OCI-M1 (cell line): ENCODE measurements at regions not wholly inside any gene's neighbourhood (a gene's known extent, or its start where the extent isn't known, plus 50 kb on each side); places are given as distances from the start of the nearest gene placed in this dataset.
"Not testable (repeated sequence)": the region's sequence is repeated elsewhere in the genome, so short reads cannot be mapped to it uniquely, and the experiment has no call there.

Experiments
- DNase-seq: peaks from one replicate; lab custom pipeline; 2025; lab: John Stamatoyannopoulos, UW

- no peak for DNase-seq
These were observed 163.5 kb upstream of the UGT8 start for GRCh38 chr4:114435116-114435515.

- no peak for DNase-seq
These were observed 155.8 kb upstream of the UGT8 start for GRCh38 chr4:114442856-114443255.

- DNase-seq: no peak
These were observed 154.4 kb upstream of the UGT8 start for GRCh38 chr4:114444211-114444610.

GRCh38 chr4:114447963-114448516 lies 150.6 kb upstream of the UGT8 start:
- DNase-seq: not testable (repeated sequence)

- DNase-seq: no peak
These were observed 139.9 kb upstream of the UGT8 start for GRCh38 chr4:114458728-114459127.

GRCh38 chr4:114464726-114465272 lies 133.8 kb upstream of the UGT8 start:
- no peak for DNase-seq

GRCh38 chr4:114465766-114466165 lies 132.8 kb upstream of the UGT8 start:
- no peak for DNase-seq

GRCh38 chr4:114466299-114466698 lies 132.3 kb upstream of the UGT8 start:
- DNase-seq: no peak

GRCh38 chr4:114472269-114473032 lies 126.2 kb upstream of the UGT8 start:
- DNase-seq: no peak

GRCh38 chr4:114474188-114474800 lies 124.3 kb upstream of the UGT8 start:
- DNase-seq: no peak

- DNase-seq: no peak
These were observed 122.3 kb upstream of the UGT8 start for GRCh38 chr4:114476310-114476709.

GRCh38 chr4:114479595-114479994 lies 119.0 kb upstream of the UGT8 start:
- DNase-seq: no peak

- DNase-seq: no peak
These were observed 116.8 kb upstream of the UGT8 start for GRCh38 chr4:114481856-114482255.

GRCh38 chr4:114487101-114487500 lies 111.5 kb upstream of the UGT8 start:
- peak; percentile 49 for DNase-seq

GRCh38 chr4:114488301-114488982 lies 110.2 kb upstream of the UGT8 start:
- no peak for DNase-seq

- no peak for DNase-seq
These were observed 104.3 kb upstream of the UGT8 start for GRCh38 chr4:114494246-114494803.

- peak; percentile 14 for DNase-seq
These were observed 103.1 kb upstream of the UGT8 start for GRCh38 chr4:114495471-114495928.

- DNase-seq: no peak
These were observed 101.5 kb upstream of the UGT8 start for GRCh38 chr4:114497116-114497515.

- DNase-seq: no peak
These were observed 89.3 kb upstream of the UGT8 start for GRCh38 chr4:114509340-114509739.

GRCh38 chr4:114512595-114513295 lies 85.9 kb upstream of the UGT8 start:
- DNase-seq: no peak

- DNase-seq: no peak
These were observed 79.2 kb upstream of the UGT8 start for GRCh38 chr4:114519368-114519767.
